ENCODE measurements at regions not wholly inside any gene's neighbourhood (a gene's known extent, or its start where the extent isn't known, plus 50 kb on each side); places are given as distances from the start of the nearest gene placed in this dataset.

DNA sequence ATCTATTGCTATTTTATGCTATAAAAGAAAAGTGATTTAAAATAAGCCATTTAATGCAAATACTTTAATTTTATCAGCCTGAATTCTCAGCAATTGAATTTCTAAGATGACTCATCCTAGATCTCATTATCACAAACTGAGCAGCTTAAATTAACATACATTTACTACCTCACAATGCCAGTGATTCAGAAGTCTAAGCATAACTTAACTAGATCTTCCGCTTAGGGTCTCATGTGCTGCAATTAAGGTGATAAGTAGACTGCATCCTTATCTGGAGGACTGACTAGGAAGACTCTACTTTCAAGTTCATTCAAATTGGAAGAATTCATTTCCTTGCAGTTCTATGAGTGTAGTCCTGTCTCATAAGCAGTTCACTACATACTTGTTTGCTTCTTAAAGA is 286.6 kb downstream of the COL11A1 start:
- BruUV-seq (replicated peaks) = no TSS peak
- TF ChIP-seq, protein P1, sequence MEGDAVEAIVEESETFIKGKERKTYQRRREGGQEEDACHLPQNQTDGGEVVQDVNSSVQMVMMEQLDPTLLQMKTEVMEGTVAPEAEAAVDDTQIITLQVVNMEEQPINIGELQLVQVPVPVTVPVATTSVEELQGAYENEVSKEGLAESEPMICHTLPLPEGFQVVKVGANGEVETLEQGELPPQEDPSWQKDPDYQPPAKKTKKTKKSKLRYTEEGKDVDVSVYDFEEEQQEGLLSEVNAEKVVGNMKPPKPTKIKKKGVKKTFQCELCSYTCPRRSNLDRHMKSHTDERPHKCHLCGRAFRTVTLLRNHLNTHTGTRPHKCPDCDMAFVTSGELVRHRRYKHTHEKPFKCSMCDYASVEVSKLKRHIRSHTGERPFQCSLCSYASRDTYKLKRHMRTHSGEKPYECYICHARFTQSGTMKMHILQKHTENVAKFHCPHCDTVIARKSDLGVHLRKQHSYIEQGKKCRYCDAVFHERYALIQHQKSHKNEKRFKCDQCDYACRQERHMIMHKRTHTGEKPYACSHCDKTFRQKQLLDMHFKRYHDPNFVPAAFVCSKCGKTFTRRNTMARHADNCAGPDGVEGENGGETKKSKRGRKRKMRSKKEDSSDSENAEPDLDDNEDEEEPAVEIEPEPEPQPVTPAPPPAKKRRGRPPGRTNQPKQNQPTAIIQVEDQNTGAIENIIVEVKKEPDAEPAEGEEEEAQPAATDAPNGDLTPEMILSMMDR (IDR thresholded peaks at IDR 0.05; ENCODE audit: unreplicated experiment) = no peak
- Mint-ChIP-seq H3K27ac (ENCODE audit: unreplicated experiment) (no peak overlapping the region), H3K27me3 (ENCODE audit: unreplicated experiment) (no peaks in the 10 kb centered on the region), H3K9me3 (ENCODE audit: low read depth, unreplicated experiment) (peaks cover 7% of the 10 kb centered on the region), H3K36me3 (ENCODE audit: insufficient read depth, unreplicated experiment) (no peaks in the 10 kb centered on the region), H3K4me1 (ENCODE audit: low read depth, unreplicated experiment) (no peaks in the 10 kb centered on the region), H3K4me3 (ENCODE audit: low read depth, unreplicated experiment) (no peak overlapping the region)
- no peak for DNase-seq
- CTCF ChIA-PET = no interaction called here
- intact Hi-C loops (cut with micrococcal nuclease; ENCODE audit: unreplicated experiment) = no loop called here

DNA sequence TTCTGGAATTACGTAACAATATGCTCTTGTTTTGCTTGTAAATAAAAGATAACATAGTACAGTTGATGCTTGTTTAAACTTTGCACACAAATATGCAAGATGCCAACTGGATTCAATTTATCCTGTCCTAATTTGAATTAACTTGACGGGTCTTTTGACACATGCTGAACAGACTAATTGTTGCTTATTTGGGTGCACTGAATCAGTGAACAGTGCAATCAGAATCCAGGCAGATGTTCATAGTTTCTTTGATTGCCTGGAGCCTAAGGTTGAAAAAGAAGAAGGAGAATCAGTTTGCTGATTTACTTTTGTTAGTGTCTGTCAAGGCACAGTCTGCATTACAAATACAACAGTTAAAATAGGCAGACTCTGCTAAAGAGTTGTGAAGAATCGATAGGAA is 307.9 kb downstream of the COL11A1 start:
- Mint-ChIP-seq H3K4me3 (ENCODE audit: low read depth, unreplicated experiment) (no peak overlapping the region), H3K27ac (ENCODE audit: unreplicated experiment) (no peak overlapping the region), H3K36me3 (ENCODE audit: insufficient read depth, unreplicated experiment) (no peaks in the 10 kb centered on the region), H3K4me1 (ENCODE audit: low read depth, unreplicated experiment) (no peaks in the 10 kb centered on the region), H3K9me3 (ENCODE audit: low read depth, unreplicated experiment) (peaks cover 3% of the 10 kb centered on the region), H3K27me3 (ENCODE audit: unreplicated experiment) (no peaks in the 10 kb centered on the region)
- no peak for DNase-seq
- no TSS peak for BruUV-seq (replicated peaks)
- TF ChIP-seq, protein P1 (IDR thresholded peaks at IDR 0.05; ENCODE audit: unreplicated experiment) = no peak
- CTCF ChIA-PET = no interaction called here
- intact Hi-C loops (cut with micrococcal nuclease; ENCODE audit: unreplicated experiment) = no loop called here

DNA sequence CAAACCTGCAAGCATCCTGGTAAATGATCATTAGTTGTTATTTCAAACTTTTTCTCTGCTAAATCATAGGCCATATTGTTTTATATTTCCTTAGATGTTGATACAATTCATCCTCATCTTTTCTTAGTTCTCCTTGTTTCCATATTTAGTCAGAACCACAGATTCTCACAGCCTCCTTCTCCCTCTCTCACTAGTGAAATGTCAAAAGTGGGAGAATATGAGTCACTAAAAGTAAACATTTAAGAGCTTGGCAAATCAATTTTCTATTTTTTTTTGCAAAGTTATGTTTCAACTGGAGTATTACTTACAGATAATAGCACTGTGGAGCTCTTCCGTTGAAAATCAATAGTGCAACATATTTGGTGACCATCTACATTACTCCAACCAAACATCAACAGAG is 308.8 kb downstream of the COL11A1 start:
- CTCF ChIA-PET = no interaction called here
- intact Hi-C loops (cut with micrococcal nuclease; ENCODE audit: unreplicated experiment) = no loop called here
- Mint-ChIP-seq H3K9me3 (ENCODE audit: low read depth, unreplicated experiment) (peaks cover 3% of the 10 kb centered on the region), H3K27me3 (ENCODE audit: unreplicated experiment) (no peaks in the 10 kb centered on the region), H3K36me3 (ENCODE audit: insufficient read depth, unreplicated experiment) (no peaks in the 10 kb centered on the region), H3K4me1 (ENCODE audit: low read depth, unreplicated experiment) (no peaks in the 10 kb centered on the region), H3K27ac (ENCODE audit: unreplicated experiment) (no peak overlapping the region), H3K4me3 (ENCODE audit: low read depth, unreplicated experiment) (no peak overlapping the region)
- no TSS peak for BruUV-seq (replicated peaks)
- DNase-seq = no peak
- TF ChIP-seq, protein P1 (IDR thresholded peaks at IDR 0.05; ENCODE audit: unreplicated experiment) = no peak

DNA sequence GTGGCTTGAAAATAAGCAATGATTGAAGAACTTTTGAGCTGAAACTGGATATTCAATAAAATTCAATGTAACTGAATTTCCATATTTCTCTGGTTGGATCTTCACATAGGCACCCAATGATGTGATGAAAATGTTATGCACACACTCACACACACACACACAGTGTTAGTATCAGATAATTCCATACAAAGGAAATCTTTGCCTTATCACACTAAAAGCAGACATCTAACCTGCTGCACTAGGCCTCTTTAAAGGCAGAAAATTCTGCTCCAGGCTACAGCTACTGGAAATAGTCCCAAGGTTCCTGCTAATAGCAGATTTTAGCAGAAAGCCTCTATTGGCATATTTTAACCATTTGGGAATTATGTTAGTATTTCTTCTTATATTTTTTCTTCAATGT is 309.6 kb downstream of the COL11A1 start:
- CTCF ChIA-PET = no interaction called here
- no TSS peak for BruUV-seq (replicated peaks)

More for the DNA sequence above, 309.6 kb downstream of the COL11A1 start:
- Mint-ChIP-seq H3K27ac (ENCODE audit: unreplicated experiment) (no peak overlapping the region), H3K4me1 (ENCODE audit: low read depth, unreplicated experiment) (no peaks in the 10 kb centered on the region), H3K9me3 (ENCODE audit: low read depth, unreplicated experiment) (peaks cover 3% of the 10 kb centered on the region), H3K27me3 (ENCODE audit: unreplicated experiment) (no peaks in the 10 kb centered on the region), H3K4me3 (ENCODE audit: low read depth, unreplicated experiment) (no peak overlapping the region), H3K36me3 (ENCODE audit: insufficient read depth, unreplicated experiment) (no peaks in the 10 kb centered on the region)
- DNase-seq = no peak
- intact Hi-C loops (cut with micrococcal nuclease; ENCODE audit: unreplicated experiment) = no loop called here
- TF ChIP-seq, protein P1 (IDR thresholded peaks at IDR 0.05; ENCODE audit: unreplicated experiment) = no peak
